H1 (cell line): ENCODE measurements at regions not wholly inside any gene's neighbourhood (a gene's known extent, or its start where the extent isn't known, plus 50 kb on each side); places are given as distances from the start of the nearest gene placed in this dataset.

Experiments used
- CTCF ChIA-PET: fragments of 300-600 bp; sonication (Branson Sonifier 250); formaldehyde crosslinking; loops from one replicate; lab custom pipeline; 2021; ENCODE audit not compliant: partially characterized antibody; lab: Charles Lee
- POLR2A ChIA-PET: fragments of 300-600 bp; sonication (Branson Sonifier 250); formaldehyde crosslinking; loops from one replicate; lab custom pipeline; 2021; ENCODE audit warnings: inconsistent platforms; ENCODE audit not compliant: partially characterized antibody; lab: Charles Lee
- DNase-seq, 2 experiments: peaks; one replicate each; pipeline versions ENCODE4 v3.0.0 to v3.0.0-alpha.2; 2010 to 2022; ENCODE audit warnings: low spot score in 2 of 2, low read depth in 1 of 2, mixed read lengths in 1 of 2
- FAIRE-seq: peaks from 2 replicates; lab custom pipeline; 2011; peaks lifted over from hg19 to GRCh38; lab: Jason Lieb, UNC
- H2AFZ ChIP-seq: 2 replicates; pipeline ENCODE4 v1.8.1; 2012; ENCODE audit warnings: low read length, inconsistent platforms
- H2AK5ac ChIP-seq: 2 replicates; pipeline ENCODE4 v1.6.1; 2013; ENCODE audit warnings: low read depth, low read length
- H2BK120ac ChIP-seq: replicated peaks from 2 replicates; pipeline ENCODE3; 2013; ENCODE audit warnings: low read depth, low read length, inconsistent platforms
- H2BK12ac ChIP-seq: 2 replicates; pipeline ENCODE4 v1.6.1; 2013; ENCODE audit warnings: low read depth, low read length
- H2BK15ac ChIP-seq: 2 replicates; pipeline ENCODE4 v1.6.1; 2013; ENCODE audit warnings: low read length
- H2BK20ac ChIP-seq: 2 replicates; pipeline ENCODE4 v1.6.1; 2013; ENCODE audit warnings: low read length
- H2BK5ac ChIP-seq: 2 replicates; pipeline ENCODE4 v1.6.1; 2013; ENCODE audit warnings: low read depth, low read length
- H3K14ac ChIP-seq: 2 replicates; pipeline ENCODE4 v1.6.1; 2013; ENCODE audit warnings: inconsistent platforms; ENCODE audit not compliant: insufficient read length
- H3K18ac ChIP-seq: 2 replicates; pipeline ENCODE4 v1.6.1; 2013; ENCODE audit warnings: low read length; ENCODE audit errors: extremely low read depth
- H3K23ac ChIP-seq: 2 replicates; pipeline ENCODE4 v1.6.1; 2013; ENCODE audit warnings: inconsistent platforms; ENCODE audit not compliant: insufficient read length
- H3K23me2 ChIP-seq: 2 replicates; pipeline ENCODE4 v1.6.1; 2013; ENCODE audit warnings: low read depth, low read length
- H3K27ac ChIP-seq: 2 replicates; pipeline ENCODE4 v1.6.1; 2011; ENCODE audit warnings: low read depth, low read length, inconsistent platforms
- H3K27me3 ChIP-seq, 4 experiments: replicated peaks in 1 of 4; 1 replicate in 1 of 4; 2 replicates in 3 of 4; pipeline versions ENCODE4 v1.6.1 to v1.8.1; 2011 to 2013; ENCODE audit warnings: low read length in 3 of 4, mild to moderate bottlenecking in 3 of 4, inconsistent platforms in 2 of 4, mixed read lengths in 2 of 4, moderate library complexity in 1 of 4; ENCODE audit not compliant: control insufficient read depth in 3 of 4, insufficient read depth in 3 of 4; ENCODE audit errors: extremely low read depth in 1 of 4
- H3K36me3 ChIP-seq, 4 experiments: 2 replicates each; pipeline versions ENCODE4 v1.6.1 to v1.8.1; 2011 to 2013; ENCODE audit warnings: mild to moderate bottlenecking in 4 of 4, low read length in 3 of 4, moderate library complexity in 2 of 4, control low read depth in 1 of 4, inconsistent platforms in 1 of 4; ENCODE audit not compliant: insufficient read depth in 4 of 4, control insufficient read depth in 2 of 4
- H3K4ac ChIP-seq: replicated peaks from 2 replicates; pipeline ENCODE3; 2013; ENCODE audit warnings: low read length, low read depth, mixed read lengths, inconsistent platforms; ENCODE audit not compliant: insufficient read length
- H3K4me1 ChIP-seq, 4 experiments: replicated peaks in 1 of 4; 1 replicate in 1 of 4; 2 replicates in 3 of 4; pipeline versions ENCODE4 v1.6.1 to v1.8.1; 2011 to 2013; ENCODE audit warnings: low read length in 3 of 4, inconsistent platforms in 2 of 4, mixed read lengths in 1 of 4; ENCODE audit not compliant: insufficient read depth in 4 of 4, control insufficient read depth in 3 of 4
- H3K4me2 ChIP-seq, 2 experiments: 2 replicates each; pipeline versions ENCODE4 v1.6.1 to v1.8.1; 2011 to 2013; ENCODE audit warnings: low read depth in 2 of 2, low read length in 2 of 2, control low read depth in 1 of 2, inconsistent platforms in 1 of 2, mild to moderate bottlenecking in 1 of 2; ENCODE audit not compliant: insufficient read depth in 1 of 2
- H3K4me3 ChIP-seq, 4 experiments: fragments of 200-600, 300-600 bp in 1 of 4; sonication (generic), shearing (Covaris generic), sonication (Bioruptor Twin) in 1 of 4; 2 replicates each; pipeline versions ENCODE4 v1.5.1 to v1.8.1; 2011 to 2016; ENCODE audit warnings: low read length in 4 of 4, low read depth in 3 of 4, control low read depth in 2 of 4, inconsistent platforms in 2 of 4, mild to moderate bottlenecking in 2 of 4, mixed read lengths in 1 of 4, moderate library complexity in 1 of 4; ENCODE audit not compliant: insufficient read depth in 2 of 4; ENCODE audit errors: extremely low read depth in 1 of 4
- H3K56ac ChIP-seq: replicated peaks from 2 replicates; pipeline ENCODE3; 2013; ENCODE audit warnings: low read depth, mild to moderate bottlenecking, mixed read lengths, low read length, inconsistent platforms; ENCODE audit not compliant: insufficient read length
- H3K79me1 ChIP-seq: 2 replicates; pipeline ENCODE4 v1.6.1; 2013; ENCODE audit warnings: low read depth, low read length, control low read depth
- H3K79me2 ChIP-seq, 2 experiments: 2 replicates each; pipeline versions ENCODE4 v1.6.1 to v1.8.1; 2012 to 2013; ENCODE audit warnings: low read length in 2 of 2, mild to moderate bottlenecking in 2 of 2, inconsistent platforms in 1 of 2; ENCODE audit not compliant: insufficient read depth in 2 of 2, control insufficient read depth in 1 of 2
- H3K9ac ChIP-seq, 4 experiments: replicated peaks in 1 of 4; 1 replicate in 1 of 4; 2 replicates in 3 of 4; pipeline versions ENCODE4 v1.6.1 to v1.8.1; 2011 to 2013; ENCODE audit warnings: low read depth in 3 of 4, low read length in 3 of 4, control low read depth in 2 of 4, mild to moderate bottlenecking in 2 of 4, moderate library complexity in 2 of 4, inconsistent platforms in 1 of 4; ENCODE audit errors: extremely low read depth in 1 of 4
- H3K9me3 ChIP-seq, 2 experiments: 2 replicates each; pipeline versions ENCODE4 v1.6.1 to v1.8.1; 2012 to 2013; ENCODE audit warnings: mild to moderate bottlenecking in 2 of 2, moderate library complexity in 2 of 2, control low read depth in 1 of 2, inconsistent platforms in 1 of 2, low read depth in 1 of 2, low read length in 1 of 2, mixed read lengths in 1 of 2; ENCODE audit not compliant: insufficient read depth in 2 of 2
- H4K20me1 ChIP-seq, 2 experiments: replicated peaks in 1 of 2; 2 replicates each; pipeline versions ENCODE3 to v1.8.1; 2011 to 2013; ENCODE audit warnings: inconsistent platforms in 2 of 2, low read length in 2 of 2, mild to moderate bottlenecking in 1 of 2; ENCODE audit not compliant: insufficient read depth in 2 of 2, control insufficient read depth in 1 of 2
- H4K5ac ChIP-seq: 2 replicates; pipeline ENCODE4 v1.6.1; 2013; ENCODE audit warnings: low read length, low read depth, mixed read lengths, inconsistent platforms; ENCODE audit not compliant: insufficient read length
- H4K8ac ChIP-seq: 2 replicates; pipeline ENCODE4 v1.8.0; 2013; ENCODE audit warnings: mild to moderate bottlenecking, moderate library complexity, low read length, inconsistent platforms; ENCODE audit not compliant: insufficient read depth; ENCODE audit errors: extremely low read depth
- H4K91ac ChIP-seq: replicated peaks from 2 replicates; pipeline ENCODE3; 2013; ENCODE audit warnings: low read length, mixed read lengths, inconsistent platforms; ENCODE audit not compliant: insufficient read length
- WGBS, 2 experiments: shearing (Covaris generic) in 1 of 2; methylation state at CpG; one replicate each; pipeline versions ENCODE4 v1.1.6 to v1.1.7; 2013 to 2015; ENCODE audit warnings: low lambda C conversion rate in 2 of 2, mixed read lengths in 2 of 2, inconsistent platforms in 1 of 2, low coverage in 1 of 2, missing lambda C conversion rate in 1 of 2; ENCODE audit not compliant: insufficient replicate concordance in 2 of 2, insufficient coverage in 1 of 2, insufficient read length in 1 of 2; ENCODE audit errors: extremely low coverage in 1 of 2, missing lambda C conversion rate in 1 of 2; 5-methylcytosine and 5-hydroxymethylcytosine counted together
- TF ChIP-seq, protein P1 (sequence below): fragments of 300-600 bp; sonication (generic); IDR thresholded peaks from 2 replicates; pipeline ENCODE4 v1.7.1; 2012; ENCODE audit warnings: low read length, moderate library complexity, mild to moderate bottlenecking, inconsistent platforms; ENCODE audit not compliant: insufficient replicate concordance

DNA sequence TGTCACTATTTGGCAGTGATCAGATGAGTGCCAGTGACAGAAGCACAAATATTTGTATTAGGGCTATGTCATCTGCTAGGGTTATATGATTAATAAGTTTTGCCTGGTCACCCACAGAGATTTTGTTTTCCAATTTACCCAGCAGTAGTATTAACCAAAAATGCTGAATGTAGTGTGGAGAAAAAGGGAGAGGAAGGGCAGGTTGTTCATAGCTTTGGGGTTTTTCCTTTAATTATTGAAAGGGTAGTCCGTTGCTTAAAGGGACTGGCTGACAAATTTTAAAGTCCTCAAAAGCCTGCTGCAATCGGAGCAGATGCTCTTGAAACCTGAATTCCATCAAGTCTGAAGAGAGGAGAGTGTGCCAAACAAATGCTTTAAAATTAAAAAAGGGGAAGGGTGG, 237.9 kb upstream of the CCDC196 start:
- CTCF ChIA-PET = interaction anchor here (1.1 to 1.5 kb wide), 2 partner anchors 10 to 111 kb away, joined by 3 to 4 read pairs; no protein-coding TSS in a partner anchor
- H2BK120ac ChIP-seq = no peak overlapping the region
- WGBS, 2 experiments = 88% methylated on average over 2 of the region's 2 CpGs; no CpG with 5 or more reads in 1 of the 2 experiments
- TF ChIP-seq, protein P1, sequence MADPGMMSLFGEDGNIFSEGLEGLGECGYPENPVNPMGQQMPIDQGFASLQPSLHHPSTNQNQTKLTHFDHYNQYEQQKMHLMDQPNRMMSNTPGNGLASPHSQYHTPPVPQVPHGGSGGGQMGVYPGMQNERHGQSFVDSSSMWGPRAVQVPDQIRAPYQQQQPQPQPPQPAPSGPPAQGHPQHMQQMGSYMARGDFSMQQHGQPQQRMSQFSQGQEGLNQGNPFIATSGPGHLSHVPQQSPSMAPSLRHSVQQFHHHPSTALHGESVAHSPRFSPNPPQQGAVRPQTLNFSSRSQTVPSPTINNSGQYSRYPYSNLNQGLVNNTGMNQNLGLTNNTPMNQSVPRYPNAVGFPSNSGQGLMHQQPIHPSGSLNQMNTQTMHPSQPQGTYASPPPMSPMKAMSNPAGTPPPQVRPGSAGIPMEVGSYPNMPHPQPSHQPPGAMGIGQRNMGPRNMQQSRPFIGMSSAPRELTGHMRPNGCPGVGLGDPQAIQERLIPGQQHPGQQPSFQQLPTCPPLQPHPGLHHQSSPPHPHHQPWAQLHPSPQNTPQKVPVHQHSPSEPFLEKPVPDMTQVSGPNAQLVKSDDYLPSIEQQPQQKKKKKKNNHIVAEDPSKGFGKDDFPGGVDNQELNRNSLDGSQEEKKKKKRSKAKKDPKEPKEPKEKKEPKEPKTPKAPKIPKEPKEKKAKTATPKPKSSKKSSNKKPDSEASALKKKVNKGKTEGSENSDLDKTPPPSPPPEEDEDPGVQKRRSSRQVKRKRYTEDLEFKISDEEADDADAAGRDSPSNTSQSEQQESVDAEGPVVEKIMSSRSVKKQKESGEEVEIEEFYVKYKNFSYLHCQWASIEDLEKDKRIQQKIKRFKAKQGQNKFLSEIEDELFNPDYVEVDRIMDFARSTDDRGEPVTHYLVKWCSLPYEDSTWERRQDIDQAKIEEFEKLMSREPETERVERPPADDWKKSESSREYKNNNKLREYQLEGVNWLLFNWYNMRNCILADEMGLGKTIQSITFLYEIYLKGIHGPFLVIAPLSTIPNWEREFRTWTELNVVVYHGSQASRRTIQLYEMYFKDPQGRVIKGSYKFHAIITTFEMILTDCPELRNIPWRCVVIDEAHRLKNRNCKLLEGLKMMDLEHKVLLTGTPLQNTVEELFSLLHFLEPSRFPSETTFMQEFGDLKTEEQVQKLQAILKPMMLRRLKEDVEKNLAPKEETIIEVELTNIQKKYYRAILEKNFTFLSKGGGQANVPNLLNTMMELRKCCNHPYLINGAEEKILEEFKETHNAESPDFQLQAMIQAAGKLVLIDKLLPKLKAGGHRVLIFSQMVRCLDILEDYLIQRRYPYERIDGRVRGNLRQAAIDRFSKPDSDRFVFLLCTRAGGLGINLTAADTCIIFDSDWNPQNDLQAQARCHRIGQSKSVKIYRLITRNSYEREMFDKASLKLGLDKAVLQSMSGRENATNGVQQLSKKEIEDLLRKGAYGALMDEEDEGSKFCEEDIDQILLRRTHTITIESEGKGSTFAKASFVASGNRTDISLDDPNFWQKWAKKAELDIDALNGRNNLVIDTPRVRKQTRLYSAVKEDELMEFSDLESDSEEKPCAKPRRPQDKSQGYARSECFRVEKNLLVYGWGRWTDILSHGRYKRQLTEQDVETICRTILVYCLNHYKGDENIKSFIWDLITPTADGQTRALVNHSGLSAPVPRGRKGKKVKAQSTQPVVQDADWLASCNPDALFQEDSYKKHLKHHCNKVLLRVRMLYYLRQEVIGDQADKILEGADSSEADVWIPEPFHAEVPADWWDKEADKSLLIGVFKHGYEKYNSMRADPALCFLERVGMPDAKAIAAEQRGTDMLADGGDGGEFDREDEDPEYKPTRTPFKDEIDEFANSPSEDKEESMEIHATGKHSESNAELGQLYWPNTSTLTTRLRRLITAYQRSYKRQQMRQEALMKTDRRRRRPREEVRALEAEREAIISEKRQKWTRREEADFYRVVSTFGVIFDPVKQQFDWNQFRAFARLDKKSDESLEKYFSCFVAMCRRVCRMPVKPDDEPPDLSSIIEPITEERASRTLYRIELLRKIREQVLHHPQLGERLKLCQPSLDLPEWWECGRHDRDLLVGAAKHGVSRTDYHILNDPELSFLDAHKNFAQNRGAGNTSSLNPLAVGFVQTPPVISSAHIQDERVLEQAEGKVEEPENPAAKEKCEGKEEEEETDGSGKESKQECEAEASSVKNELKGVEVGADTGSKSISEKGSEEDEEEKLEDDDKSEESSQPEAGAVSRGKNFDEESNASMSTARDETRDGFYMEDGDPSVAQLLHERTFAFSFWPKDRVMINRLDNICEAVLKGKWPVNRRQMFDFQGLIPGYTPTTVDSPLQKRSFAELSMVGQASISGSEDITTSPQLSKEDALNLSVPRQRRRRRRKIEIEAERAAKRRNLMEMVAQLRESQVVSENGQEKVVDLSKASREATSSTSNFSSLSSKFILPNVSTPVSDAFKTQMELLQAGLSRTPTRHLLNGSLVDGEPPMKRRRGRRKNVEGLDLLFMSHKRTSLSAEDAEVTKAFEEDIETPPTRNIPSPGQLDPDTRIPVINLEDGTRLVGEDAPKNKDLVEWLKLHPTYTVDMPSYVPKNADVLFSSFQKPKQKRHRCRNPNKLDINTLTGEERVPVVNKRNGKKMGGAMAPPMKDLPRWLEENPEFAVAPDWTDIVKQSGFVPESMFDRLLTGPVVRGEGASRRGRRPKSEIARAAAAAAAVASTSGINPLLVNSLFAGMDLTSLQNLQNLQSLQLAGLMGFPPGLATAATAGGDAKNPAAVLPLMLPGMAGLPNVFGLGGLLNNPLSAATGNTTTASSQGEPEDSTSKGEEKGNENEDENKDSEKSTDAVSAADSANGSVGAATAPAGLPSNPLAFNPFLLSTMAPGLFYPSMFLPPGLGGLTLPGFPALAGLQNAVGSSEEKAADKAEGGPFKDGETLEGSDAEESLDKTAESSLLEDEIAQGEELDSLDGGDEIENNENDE = no peak

More for the DNA sequence above, 237.9 kb upstream of the CCDC196 start:
- Histone ChIP-seq H3K14ac (no peak overlapping the region), H3K9ac (no peak overlapping the region), H3K79me2 (no peaks in the 10 kb centered on the region), H3K23ac (no peak overlapping the region), H2BK5ac (no peak overlapping the region), H4K91ac (no peak overlapping the region), H2BK20ac (no peak overlapping the region), H2BK15ac (no peak overlapping the region), H4K8ac (no peak overlapping the region), H3K27ac (no peak overlapping the region), H3K18ac (no peak overlapping the region), H3K56ac (no peak overlapping the region), H2AFZ (no peak overlapping the region), H2BK12ac (no peak overlapping the region), H4K20me1 (no peaks in the 10 kb centered on the region), H3K9me3 (no peaks in the 10 kb centered on the region), H3K36me3 (no peaks in the 10 kb centered on the region), H3K27me3 (no peaks in the 10 kb centered on the region), H3K4me3 (no peak overlapping the region), H4K5ac (no peak overlapping the region), H3K4ac (no peak overlapping the region), H2AK5ac (no peak overlapping the region), H3K79me1 (no peaks in the 10 kb centered on the region), H3K23me2 (no peaks in the 10 kb centered on the region), H3K4me1 (peaks cover 0 to 3% (median 0%) of the 10 kb centered on the region in 4 experiments; a peak in 2 of 7 replicates), H3K4me2 (no peak overlapping the region)
- FAIRE-seq (no peak), DNase-seq (no peak)
- POLR2A ChIA-PET = no interaction called here
